HG02981 (cell line): ENCODE measurements at regions not wholly inside any gene's neighbourhood (a gene's known extent, or its start where the extent isn't known, plus 50 kb on each side); places are given as distances from the start of the nearest gene placed in this dataset.

Experiments used
- ATAC-seq: cut with Tn5 transposase; IDR thresholded peaks from one replicate; pipeline ENCODE4 v1.9.1; 2021; ENCODE audit warnings: mild to moderate bottlenecking, moderate library complexity; ENCODE audit not compliant: unreplicated experiment

DNA sequence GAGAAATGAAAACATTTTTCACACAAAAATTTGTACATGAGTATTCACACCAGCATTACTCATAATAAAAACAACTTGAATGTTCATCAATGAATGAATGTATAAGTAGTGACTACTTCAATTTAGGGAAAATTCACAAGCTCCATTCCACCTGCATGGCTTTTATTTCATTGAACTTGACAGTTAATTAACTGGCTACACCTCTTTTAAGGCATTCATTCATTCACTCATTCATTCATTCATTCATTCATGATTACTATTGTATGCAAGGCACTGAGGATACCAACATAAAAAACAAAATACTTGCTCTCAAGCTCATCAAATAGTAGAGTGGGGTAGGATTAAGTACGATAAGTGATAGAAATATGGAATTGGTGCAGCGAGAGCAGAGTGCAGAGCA is 198.3 kb upstream of the DLGAP1 start:
- ATAC-seq: no peak

DNA sequence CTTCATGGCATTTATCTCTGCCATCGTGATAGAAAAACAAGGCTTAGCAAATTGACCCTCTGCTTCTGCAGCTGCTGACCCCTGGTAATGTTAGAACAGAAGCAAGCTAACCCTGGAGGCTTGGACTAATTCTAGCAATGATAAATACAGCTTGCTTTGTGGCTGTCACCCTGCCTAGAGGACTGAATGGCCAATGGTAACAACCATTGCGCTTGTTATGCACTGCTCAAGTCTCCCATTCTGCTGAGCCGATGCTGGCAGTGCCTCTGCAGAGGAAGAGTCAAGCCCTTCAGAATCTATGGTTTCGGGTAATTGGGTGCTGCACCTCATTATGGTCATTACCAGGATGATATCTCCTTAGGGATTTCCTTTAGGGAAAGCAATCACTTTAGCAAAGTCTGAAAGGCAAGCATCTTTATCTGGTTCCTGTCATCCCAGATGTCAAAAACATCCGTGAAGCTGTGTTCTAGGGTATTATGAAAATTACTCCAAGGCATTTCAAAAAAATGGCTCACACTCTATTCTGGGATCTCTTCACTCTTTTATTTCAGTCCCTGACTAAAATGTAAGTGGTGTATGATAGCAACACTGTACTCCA is 186.8 kb upstream of the DLGAP1 start:
- no peak for ATAC-seq

DNA sequence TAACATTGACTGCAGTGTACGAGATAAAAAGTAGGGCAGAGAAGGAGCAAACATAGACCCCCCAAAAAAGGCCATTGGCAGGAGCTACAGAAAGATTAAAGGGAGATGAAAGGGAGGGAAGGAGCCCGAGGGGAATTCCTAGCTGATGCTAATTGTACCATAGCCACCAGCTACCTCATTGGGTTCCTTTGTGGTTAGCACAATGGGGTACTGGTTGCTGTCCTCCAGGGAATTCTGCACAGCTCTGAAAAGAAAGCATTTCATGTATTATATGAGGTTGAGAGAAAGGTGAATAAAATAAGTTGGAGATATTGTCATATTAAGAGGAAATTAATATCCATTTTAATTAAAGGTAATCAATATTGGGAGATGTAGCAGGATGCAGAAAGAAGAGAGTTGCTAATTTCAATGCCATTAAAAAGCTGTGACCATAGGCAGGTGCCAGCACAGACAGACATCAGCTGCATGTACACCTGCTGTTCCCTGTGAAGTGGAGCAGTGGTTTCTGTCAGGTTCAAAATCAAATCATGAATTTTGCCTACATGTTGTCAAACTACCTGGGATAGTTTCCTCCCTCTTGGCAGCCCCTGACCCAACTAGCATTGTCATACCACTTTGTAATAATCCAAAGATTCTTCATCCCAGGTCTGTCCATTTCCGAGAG is 185.4 kb upstream of the DLGAP1 start:
- peak; percentile 8 for ATAC-seq

DNA sequence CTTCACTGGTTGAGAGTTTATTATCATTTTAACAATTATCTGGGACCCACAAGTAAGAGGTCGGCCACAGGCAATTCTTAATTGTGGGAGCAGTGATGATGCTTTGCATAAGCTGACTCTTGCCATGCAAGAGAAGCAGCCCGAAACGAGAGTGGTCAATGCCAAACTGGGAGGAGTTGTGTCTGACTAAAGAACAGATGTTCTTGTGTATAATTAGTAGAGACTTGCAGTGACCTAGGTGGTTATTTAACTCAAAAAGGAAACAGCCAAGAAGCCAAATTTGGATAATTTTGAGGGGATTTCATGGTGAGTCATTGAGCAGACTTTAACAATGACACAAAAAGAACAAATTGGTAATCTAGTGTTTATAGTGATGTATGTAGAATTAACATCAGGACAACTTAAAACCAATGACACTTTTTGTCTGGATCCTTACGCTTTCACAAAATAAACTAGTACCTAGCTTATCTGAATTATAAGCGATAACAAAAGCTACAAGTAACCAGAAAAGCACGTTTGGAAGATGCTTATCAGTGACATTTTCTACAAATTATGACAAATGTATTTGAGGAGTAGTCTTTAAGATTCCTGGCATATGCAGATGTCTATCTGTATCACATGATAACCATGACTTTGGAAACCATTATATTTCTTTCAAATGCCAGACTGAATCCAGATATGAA is 184.7 kb upstream of the DLGAP1 start:
- ATAC-seq: peak; percentile 89

DNA sequence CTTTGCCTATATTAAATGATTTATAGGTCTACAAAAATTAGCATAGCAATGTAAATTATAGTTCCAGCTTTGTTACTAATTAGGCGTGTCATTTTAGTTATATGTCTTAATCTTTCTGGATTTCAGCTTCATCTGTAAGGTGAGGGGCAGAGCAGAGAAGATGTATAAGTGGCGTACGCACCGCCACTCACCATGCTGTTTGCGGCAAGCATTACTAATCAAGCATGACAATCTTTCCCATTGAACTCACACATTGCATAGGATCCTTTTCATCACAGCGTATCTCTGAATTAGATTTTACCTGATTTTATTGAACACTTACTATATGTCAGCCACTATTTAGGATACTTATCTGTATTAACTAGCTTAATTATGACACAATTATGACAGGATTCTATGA is 183.6 kb upstream of the DLGAP1 start:
- no peak for ATAC-seq

DNA sequence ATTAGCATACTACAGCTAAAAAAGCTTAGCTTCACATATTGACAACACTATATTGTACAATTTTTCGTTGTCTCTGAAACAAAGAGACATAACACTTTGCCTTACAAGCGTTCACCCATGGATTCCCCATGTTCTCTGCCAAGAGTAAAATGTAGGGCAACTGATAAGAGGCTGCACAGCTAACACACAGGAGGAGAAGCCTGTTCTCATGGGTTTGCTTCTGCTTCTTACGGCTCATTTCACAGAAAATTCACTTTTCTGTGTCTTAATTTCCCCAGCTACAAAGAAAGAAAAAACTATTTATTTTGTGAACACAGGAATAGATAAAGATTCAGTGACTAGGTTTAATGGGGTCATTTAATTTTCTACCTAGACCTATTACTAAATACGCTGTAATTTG is 182.8 kb upstream of the DLGAP1 start:
- no peak for ATAC-seq

DNA sequence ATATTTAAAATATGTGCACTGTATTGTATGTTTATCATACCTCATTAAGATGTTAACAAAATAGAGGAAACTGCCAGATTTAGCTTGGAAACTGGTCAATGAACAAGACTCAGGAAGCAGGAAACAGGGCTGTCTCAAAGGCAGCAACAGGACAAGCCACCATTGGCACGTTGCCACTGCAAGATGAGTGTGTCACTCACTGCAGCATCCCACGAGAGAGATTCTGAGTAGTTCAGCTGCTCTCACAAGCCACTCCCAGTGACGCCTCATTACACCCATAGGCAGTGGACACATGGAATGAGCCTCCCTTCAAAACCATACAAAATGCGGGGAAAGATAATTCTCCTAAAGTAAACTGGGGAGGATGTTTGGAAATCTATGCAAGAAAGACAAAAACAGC is 181.9 kb upstream of the DLGAP1 start:
- no peak for ATAC-seq

DNA sequence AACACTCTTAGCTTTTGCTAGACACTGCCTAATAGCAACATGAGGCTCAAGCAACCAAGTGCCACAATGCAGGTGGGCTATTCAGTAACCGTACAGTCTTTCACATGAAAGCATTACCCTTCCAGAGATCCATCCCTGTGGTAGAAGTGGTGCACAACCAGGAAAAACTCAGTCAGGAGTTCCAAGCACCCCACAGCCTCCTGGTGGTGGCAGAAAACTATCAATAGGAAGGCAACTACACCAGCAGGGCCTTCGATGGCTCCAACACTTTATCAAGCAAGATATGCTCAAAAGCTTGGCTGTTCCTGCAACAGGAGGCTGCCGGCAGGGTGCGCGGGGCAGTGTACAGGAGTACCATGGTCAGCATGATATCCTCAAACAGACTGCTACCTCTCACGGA is 176.1 kb upstream of the DLGAP1 start:
- no peak for ATAC-seq

GRCh38 chr18:4605212-4605611 is 150.1 kb upstream of the DLGAP1 start:
- ATAC-seq: no peak

DNA sequence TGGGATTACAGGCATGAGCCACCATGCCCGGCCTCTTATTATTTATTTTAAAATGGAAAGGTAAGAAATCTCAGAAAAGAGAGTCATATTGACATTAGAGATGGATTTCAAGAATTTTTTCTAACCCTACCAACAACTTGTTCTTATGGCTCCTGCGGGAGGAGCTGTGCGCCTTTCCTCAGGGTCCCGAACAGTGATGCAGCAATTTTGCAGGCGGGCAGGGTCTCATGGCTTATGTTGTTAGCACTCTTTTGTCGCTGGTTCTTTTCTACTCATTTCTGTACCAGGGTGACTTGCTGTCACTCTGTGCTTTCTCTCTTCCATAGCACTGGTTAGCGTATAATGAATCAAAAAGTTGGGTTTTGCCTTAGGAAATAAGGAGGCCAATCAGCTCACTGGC is 148.8 kb upstream of the DLGAP1 start:
- ATAC-seq: no peak

DNA sequence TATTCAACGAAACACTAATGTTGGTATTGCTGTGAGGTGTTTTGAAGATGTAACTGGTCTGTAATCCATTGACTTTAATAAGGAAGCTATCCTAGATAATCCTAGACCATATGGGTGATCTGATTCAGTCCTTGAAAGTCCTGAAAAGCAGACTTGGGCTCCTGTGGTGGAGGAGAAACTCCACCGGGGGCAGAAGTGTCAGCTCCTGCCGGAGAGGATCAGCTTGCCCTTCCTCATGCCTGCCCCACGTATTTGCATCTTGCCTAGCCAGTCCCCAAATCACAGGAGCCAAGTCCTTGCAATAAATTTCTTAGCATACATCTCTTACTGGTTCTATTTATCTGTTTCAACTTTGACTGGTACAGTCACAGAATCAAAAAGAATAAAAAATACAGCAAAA is 144.2 kb upstream of the DLGAP1 start:
- ATAC-seq: no peak

DNA sequence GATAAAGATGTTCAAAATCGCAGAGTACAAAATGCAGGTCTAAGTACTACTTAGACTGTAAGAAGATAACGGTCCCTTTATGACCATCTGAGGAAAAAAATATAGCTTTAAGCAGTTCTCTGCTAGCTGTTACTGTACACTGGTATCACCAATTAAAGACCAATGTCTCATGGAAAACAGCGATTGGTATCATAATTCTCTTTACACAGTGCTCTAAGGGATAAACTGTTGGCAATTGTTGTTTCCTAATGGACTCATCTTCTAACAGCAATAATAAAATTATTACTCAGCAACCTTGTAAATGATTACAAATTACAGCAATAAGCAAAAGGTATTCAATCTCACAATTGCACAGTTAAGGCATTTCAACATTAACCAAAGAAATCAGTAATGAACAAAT is 142.2 kb upstream of the DLGAP1 start:
- no peak for ATAC-seq

GRCh38 chr18:4593895-4594294 is 138.8 kb upstream of the DLGAP1 start:
- ATAC-seq: no peak

DNA sequence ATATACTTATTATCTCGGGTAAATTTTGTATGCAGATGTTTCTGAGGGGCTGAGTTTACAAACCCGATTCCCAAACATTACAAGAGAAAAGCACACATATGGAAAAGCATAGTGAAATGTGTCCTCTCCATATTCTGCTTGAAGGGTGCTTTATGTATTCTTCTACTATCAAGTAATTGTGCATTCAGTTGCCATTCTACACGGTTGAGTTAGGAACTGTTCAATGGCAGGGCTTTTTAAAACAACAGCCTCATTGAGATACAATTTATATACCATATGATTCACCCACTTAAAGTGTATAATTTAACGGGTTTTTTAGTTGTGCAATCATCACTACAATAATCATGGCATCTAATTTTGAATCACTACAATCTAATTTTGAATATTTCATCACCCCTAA is 138.4 kb upstream of the DLGAP1 start:
- no peak for ATAC-seq

DNA sequence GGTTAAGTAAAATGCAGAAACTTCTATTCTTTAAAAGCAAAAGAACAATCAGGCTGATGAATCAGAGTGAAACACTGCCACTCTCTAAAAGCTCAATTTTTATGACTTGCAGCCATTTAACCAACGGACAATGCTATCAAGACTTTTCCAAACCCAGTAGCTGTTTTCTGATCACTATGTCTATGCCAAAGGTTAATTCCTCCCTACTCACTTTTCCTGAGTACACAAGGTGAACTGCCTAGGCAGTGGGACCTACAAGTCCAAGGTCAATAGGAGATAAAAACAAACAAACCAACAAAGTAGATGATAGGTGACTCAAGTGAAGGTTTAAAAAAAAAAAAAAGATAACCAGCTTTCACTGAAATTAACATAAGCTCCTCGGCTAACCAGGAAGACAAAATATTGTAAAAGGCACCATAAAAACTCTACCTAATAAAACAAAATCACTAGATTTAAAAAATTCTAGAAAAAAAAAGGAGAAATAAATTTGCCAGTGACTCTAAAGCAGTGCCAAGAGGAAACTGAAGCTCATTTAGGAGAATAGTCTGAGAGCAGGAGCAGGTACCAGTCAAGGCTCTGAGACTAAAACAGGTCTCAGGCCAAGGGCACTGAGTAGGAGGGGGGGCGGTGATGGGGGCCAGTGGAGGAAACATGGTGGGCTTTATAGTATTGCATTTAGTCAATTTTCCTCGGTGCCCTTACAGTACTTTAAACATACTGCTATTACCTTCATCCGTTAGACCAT is 134.1 kb upstream of the DLGAP1 start:
- no peak for ATAC-seq

DNA sequence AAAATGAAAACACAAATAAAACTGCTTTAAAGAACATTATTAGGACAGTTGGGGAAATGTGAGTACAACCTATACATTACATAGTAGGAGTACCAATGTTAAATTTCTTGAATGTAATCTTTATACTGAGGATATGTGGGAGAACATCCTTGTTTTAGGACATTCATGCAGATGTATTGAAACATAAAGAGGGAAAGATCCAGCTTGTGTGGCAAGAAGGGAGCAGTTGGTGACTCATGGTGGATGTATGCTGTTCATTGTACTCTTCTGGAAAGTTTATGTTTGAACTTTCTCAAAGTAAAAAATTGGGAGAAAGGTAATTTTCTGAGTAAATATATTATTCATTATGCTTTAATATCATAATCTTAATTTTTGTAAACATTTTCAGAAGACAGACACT is 132.1 kb upstream of the DLGAP1 start:
- no peak for ATAC-seq

DNA sequence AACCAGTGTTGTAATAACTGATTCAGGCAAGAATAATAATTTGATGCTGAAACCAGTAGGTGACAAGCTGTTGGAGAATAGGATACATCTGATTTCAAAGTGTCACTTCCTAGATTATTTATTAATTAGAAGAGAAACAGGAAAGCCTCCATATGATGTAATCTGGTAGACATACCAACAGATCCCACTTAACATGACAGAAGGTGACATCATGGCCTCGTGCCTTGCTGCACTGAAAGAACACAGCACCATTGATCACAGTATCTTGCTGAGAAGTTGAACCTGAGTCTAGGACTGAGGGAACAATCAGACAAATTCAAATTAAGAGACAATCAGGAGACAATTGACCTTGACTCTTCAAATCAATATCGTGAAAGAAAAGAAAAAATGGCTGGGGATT is 131.6 kb upstream of the DLGAP1 start:
- ATAC-seq: no peak

- ATAC-seq: no peak
These were observed 127.6 kb upstream of the DLGAP1 start for GRCh38 chr18:4582431-4583335.

DNA sequence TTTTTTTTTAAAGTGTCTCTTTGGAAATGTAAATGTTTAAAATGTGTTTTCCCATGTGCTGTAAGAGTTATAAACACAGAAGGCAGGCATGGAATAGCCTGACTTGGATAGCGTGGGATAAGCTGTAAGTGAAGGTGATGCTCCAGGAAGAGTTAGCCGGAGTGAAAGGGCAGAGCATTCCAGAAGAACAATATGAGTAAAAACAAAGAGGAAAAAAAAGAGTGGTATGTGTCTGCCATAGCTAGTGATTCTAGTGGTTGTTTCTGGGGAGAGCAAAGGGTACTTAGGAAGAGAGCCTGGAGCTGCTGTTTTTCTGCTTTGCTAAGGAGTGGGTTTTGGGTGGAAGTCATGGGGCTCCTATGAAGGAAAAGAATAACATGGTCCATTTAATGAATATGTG is 126.9 kb upstream of the DLGAP1 start:
- no peak for ATAC-seq

DNA sequence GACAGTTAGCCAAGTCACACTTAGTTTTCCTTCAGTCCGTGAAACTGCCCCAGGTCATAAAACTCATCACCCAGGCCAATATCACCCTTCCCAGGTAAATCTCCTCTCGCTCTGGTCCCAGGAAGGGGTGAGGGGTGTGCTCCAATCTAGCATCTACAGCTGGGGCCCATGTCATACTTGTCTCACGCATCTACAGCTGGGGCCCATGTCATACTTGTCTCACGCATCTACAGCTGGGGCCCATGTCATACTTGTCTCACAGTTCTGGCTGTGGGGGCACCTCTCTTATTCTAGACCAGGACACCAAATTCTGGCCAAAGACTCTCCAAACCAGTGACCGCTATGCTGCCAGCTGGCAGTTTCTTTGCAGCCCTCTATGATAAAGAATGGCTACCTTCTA is 123.3 kb upstream of the DLGAP1 start:
- ATAC-seq: no peak

GRCh38 chr18:4573735-4574134 is 118.6 kb upstream of the DLGAP1 start:
- no peak for ATAC-seq
